WERI-Rb-1 (cell line): ENCODE measurements at regions not wholly inside any gene's neighbourhood (a gene's known extent, or its start where the extent isn't known, plus 50 kb on each side); places are given as distances from the start of the nearest gene placed in this dataset.

Experiments
- DNase-seq: peaks from one replicate; pipeline ENCODE4 v3.0.0-alpha.2; 2020
- H3K27ac ChIP-seq: fragments of 250-450 bp; sonication (Bioruptor Pico); 2 replicates; pipeline ENCODE4 v1.5.1; 2020; ENCODE audit warnings: mild to moderate bottlenecking, moderate library complexity
- H3K27me3 ChIP-seq: fragments of 250-450 bp; sonication (Bioruptor Pico); 2 replicates; pipeline ENCODE4 v1.5.1; 2021; ENCODE audit warnings: mild to moderate bottlenecking, low read depth, moderate library complexity; ENCODE audit not compliant: insufficient read depth, severe bottlenecking
- H3K36me3 ChIP-seq: fragments of 250-450 bp; sonication (Bioruptor Pico); 2 replicates; pipeline ENCODE4 v1.5.1; 2020; ENCODE audit warnings: mild to moderate bottlenecking, moderate library complexity
- H3K4me3 ChIP-seq: 2 replicates; pipeline ENCODE4 v1.5.1; 2011; ENCODE audit warnings: low read depth, mild to moderate bottlenecking, control low read depth, low read length
- H3K9me3 ChIP-seq: fragments of 250-450 bp; sonication (Bioruptor Pico); 2 replicates; pipeline ENCODE4 v1.5.1; 2021; ENCODE audit warnings: mild to moderate bottlenecking, moderate library complexity; ENCODE audit not compliant: severe bottlenecking
- TF ChIP-seq, protein P1 (sequence below): IDR thresholded peaks from 2 replicates; pipeline ENCODE4 v1.5.1; 2011; ENCODE audit warnings: low read depth, mild to moderate bottlenecking, control low read depth, inconsistent platforms, low read length

DNA sequence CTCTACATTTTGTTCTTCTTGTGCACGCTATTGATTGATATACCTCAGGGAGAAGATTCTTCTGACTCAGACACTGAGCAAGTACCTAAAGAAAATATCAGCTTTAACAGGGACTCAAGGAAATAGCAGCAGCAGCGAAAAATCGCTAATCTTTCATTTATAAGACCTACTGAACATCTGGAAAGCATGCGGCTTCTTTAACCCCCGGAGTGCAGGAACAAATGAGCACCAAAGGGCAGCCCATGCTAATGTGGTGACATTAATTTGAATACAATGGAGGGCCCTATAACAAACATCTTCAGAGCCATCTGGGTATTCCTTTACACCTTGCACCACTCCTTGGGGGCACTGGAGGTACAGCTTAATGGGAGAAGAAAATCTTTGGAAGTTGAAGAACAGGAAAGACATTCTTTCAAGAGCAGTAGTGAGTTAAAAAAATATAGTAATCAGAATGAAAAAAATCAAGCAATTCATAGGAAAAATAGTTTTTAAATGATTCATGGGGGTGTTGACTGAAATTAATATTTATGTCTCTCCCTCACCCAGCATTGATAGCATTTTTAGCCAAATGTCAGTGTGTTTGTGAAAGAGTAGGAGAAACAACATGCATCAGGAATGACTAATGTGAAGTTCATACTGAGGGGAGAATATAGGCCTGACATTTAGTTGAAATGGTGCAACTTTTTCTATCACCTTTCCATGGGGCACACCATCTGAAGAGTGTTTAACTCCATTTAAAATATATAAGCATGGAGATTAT is 281.7 kb downstream of the HRH4 start:
- TF ChIP-seq, protein P1, sequence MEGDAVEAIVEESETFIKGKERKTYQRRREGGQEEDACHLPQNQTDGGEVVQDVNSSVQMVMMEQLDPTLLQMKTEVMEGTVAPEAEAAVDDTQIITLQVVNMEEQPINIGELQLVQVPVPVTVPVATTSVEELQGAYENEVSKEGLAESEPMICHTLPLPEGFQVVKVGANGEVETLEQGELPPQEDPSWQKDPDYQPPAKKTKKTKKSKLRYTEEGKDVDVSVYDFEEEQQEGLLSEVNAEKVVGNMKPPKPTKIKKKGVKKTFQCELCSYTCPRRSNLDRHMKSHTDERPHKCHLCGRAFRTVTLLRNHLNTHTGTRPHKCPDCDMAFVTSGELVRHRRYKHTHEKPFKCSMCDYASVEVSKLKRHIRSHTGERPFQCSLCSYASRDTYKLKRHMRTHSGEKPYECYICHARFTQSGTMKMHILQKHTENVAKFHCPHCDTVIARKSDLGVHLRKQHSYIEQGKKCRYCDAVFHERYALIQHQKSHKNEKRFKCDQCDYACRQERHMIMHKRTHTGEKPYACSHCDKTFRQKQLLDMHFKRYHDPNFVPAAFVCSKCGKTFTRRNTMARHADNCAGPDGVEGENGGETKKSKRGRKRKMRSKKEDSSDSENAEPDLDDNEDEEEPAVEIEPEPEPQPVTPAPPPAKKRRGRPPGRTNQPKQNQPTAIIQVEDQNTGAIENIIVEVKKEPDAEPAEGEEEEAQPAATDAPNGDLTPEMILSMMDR: no peak
- no peak overlapping the region for H3K27ac ChIP-seq
- DNase-seq: no peak
- H3K4me3 ChIP-seq: no peak overlapping the region
- no peaks in the 10 kb centered on the region for H3K9me3 ChIP-seq
- no peaks in the 10 kb centered on the region for H3K27me3 ChIP-seq
- H3K36me3 ChIP-seq: no peaks in the 10 kb centered on the region

GRCh38 chr18:24754583-24755253 is 294.3 kb downstream of the HRH4 start:
- DNase-seq: no peak
- TF ChIP-seq, protein P1: no peak
- peaks cover 3% of the 10 kb centered on the region for H3K27me3 ChIP-seq
- H3K9me3 ChIP-seq: no peaks in the 10 kb centered on the region
- no peaks in the 10 kb centered on the region for H3K36me3 ChIP-seq
- no peak overlapping the region for H3K27ac ChIP-seq
- no peak overlapping the region for H3K4me3 ChIP-seq

GRCh38 chr18:24756385-24756784 is 295.9 kb downstream of the HRH4 start:
- TF ChIP-seq, protein P1: no peak

DNA sequence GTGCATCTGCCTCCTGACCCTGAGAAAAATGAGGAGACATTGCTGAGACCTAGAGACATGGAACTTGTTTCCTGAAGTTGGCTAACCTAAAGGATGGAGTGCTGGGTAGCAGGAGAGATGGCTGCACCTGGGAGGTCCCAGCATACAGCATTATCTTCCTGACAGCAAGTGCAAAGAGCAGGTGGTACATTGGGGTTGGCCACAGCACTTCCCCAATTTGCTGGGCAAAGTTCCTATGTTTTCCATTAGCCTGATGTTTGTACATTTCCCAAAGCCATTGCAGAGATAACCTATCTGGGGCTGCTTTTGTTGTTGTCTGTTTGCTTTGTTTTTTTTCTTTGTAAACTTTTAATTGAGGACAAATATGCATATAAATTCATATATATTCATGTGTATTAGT is 296.7 kb downstream of the HRH4 start:
- no peak for DNase-seq
- TF ChIP-seq, protein P1: no peak
- no peak overlapping the region for H3K27ac ChIP-seq
- peaks cover 3% of the 10 kb centered on the region for H3K9me3 ChIP-seq
- H3K4me3 ChIP-seq: no peak overlapping the region
- no peaks in the 10 kb centered on the region for H3K36me3 ChIP-seq
- no peaks in the 10 kb centered on the region for H3K27me3 ChIP-seq

More at GRCh38 chr18:24756385-24756784, 295.9 kb downstream of the HRH4 start:
- H3K4me3 ChIP-seq: no peak overlapping the region
- DNase-seq: no peak
- H3K36me3 ChIP-seq: no peaks in the 10 kb centered on the region
- H3K9me3 ChIP-seq: peaks cover 3% of the 10 kb centered on the region
- no peaks in the 10 kb centered on the region for H3K27me3 ChIP-seq
- H3K27ac ChIP-seq: no peak overlapping the region

GRCh38 chr18:24761765-24762164 is 301.3 kb downstream of the HRH4 start:
- no peak for DNase-seq
- Histone ChIP-seq H3K36me3 (no peaks in the 10 kb centered on the region), H3K27me3 (no peaks in the 10 kb centered on the region), H3K27ac (no peak overlapping the region), H3K4me3 (no peak overlapping the region), H3K9me3 (peaks cover 3% of the 10 kb centered on the region)
- TF ChIP-seq, protein P1: no peak
